HepG2 (cell line): ENCODE measurements at regions not wholly inside any gene's neighbourhood (a gene's known extent, or its start where the extent isn't known, plus 50 kb on each side); places are given as distances from the start of the nearest gene placed in this dataset.

Source experiments
- ATAC-seq: fragments of 200-7000 bp; cut with Tn5 transposase; 3 replicates; pipeline ENCODE4 v1.9.1; 2020; ENCODE audit warnings: mild to moderate bottlenecking, moderate library complexity
- BruUV-seq: library from RNA; stranded (reverse); fragments of 400-500 nt; replicated peaks from 2 replicates; lab custom pipeline; 2021; lab: Mats Ljungman, UMichigan
- CTCF ChIA-PET: fragments of 300-600 bp; formaldehyde crosslinking; extraction: SDS; loops from one replicate; lab custom pipeline; 2021; ENCODE audit warnings: low total read pairs, inconsistent platforms, low intra/inter-chr PET ratio; lab: Yijun Ruan, JAX
- POLR2A ChIA-PET: fragments of 350-600 bp; sonication (Branson Sonifier 250); formaldehyde crosslinking; loops from one replicate; lab custom pipeline; 2020; ENCODE audit warnings: antibody characterized with exemption, inconsistent platforms; lab: Yijun Ruan, JAX
- DNase-seq: peaks from one replicate; pipeline ENCODE4 v3.0.0-alpha.2; 2015; ENCODE audit warnings: low spot score
- FAIRE-seq: peaks from 3 replicates; lab custom pipeline; 2011; peaks lifted over from hg19 to GRCh38; lab: Jason Lieb, UNC
- H2AFZ ChIP-seq: one replicate; pipeline ENCODE4 v1.6.1; 2011; ENCODE audit warnings: low read length, inconsistent platforms
- H3K27ac ChIP-seq: fragments of 300-600 bp; 3 replicates; pipeline ENCODE4 v1.8.0; 2011; ENCODE audit warnings: mixed run types, mild to moderate bottlenecking, mixed read lengths, low read length, inconsistent platforms; ENCODE audit not compliant: insufficient read depth; ENCODE audit errors: extremely low read length
- H3K27me3 ChIP-seq, 2 experiments: fragments of 200-600 bp in 1 of 2; 2 replicates in 1 of 2; 3 replicates in 1 of 2; pipeline versions ENCODE4 v1.6.0 to v1.8.0; 2011; ENCODE audit warnings: low read length in 2 of 2, mild to moderate bottlenecking in 2 of 2, moderate library complexity in 2 of 2, inconsistent platforms in 1 of 2; ENCODE audit not compliant: insufficient read depth in 2 of 2, control insufficient read depth in 1 of 2
- H3K36me3 ChIP-seq, 2 experiments: fragments of 200-600 bp in 1 of 2; replicated peaks in 1 of 2; 2 replicates in 1 of 2; 3 replicates in 1 of 2; pipeline versions ENCODE4 v1.5.1 to v1.8.0; 2011; ENCODE audit warnings: low read length in 2 of 2, inconsistent platforms in 1 of 2; ENCODE audit not compliant: insufficient read depth in 2 of 2, control insufficient read depth in 1 of 2
- H3K4me1 ChIP-seq: 2 replicates; pipeline ENCODE4 v1.5.1; 2012; ENCODE audit warnings: low read length, inconsistent platforms; ENCODE audit not compliant: insufficient read depth
- H3K4me2 ChIP-seq: 2 replicates; pipeline ENCODE4 v1.6.0; 2011; ENCODE audit warnings: low read depth, low read length, inconsistent platforms
- H3K4me3 ChIP-seq, 3 experiments: fragments of 200-600 bp in 1 of 3; sonication (generic), shearing (Covaris generic) in 1 of 3; replicated peaks in 1 of 3; 2 replicates each; pipeline ENCODE4 v1.5.1; 2011 to 2016; ENCODE audit warnings: low read length in 3 of 3, inconsistent platforms in 2 of 3, low read depth in 2 of 3, mild to moderate bottlenecking in 2 of 3, control low read depth in 1 of 3, mixed read lengths in 1 of 3; ENCODE audit not compliant: insufficient read depth in 1 of 3
- H3K79me2 ChIP-seq: one replicate; pipeline ENCODE4 v1.6.1; 2011; ENCODE audit warnings: low read length, inconsistent platforms; ENCODE audit not compliant: insufficient read depth
- H3K9ac ChIP-seq: 2 replicates; pipeline ENCODE4 v1.6.0; 2011; ENCODE audit warnings: mild to moderate bottlenecking, low read depth, low read length, inconsistent platforms; ENCODE audit not compliant: insufficient read depth
- H3K9me3 ChIP-seq: 2 replicates; pipeline ENCODE4 v1.5.1; 2012; ENCODE audit warnings: mild to moderate bottlenecking, low read length
- H4K20me1 ChIP-seq: 2 replicates; pipeline ENCODE4 v1.6.0; 2011; ENCODE audit warnings: inconsistent platforms, mild to moderate bottlenecking, low read length, moderate library complexity; ENCODE audit not compliant: insufficient read depth
- CEBPG ChIP-seq: IDR thresholded peaks from 2 replicates; pipeline ENCODE4 v1.6.1; 2016
- HNF4G ChIP-seq, 2 experiments: sonication (generic) in 1 of 2; formaldehyde crosslinking in 1 of 2; IDR thresholded peaks; 2 replicates each; pipeline versions ENCODE4 v1.4.0 to v1.6.1; 2011 to 2020; ENCODE audit warnings: borderline replicate concordance in 2 of 2, low read depth in 2 of 2, mild to moderate bottlenecking in 2 of 2, low read length in 1 of 2, missing genetic modification reagents in 1 of 2, moderate library complexity in 1 of 2
- MIER3 ChIP-seq: IDR thresholded peaks from 2 replicates; pipeline ENCODE4 v1.6.1; 2016; ENCODE audit warnings: missing compliant biosample characterization, borderline replicate concordance
- SPEN ChIP-seq: sonication (generic); formaldehyde crosslinking; IDR thresholded peaks from 2 replicates; pipeline ENCODE4 v1.5.1; 2020; ENCODE audit warnings: low read depth, mild to moderate bottlenecking, missing genetic modification reagents
- STAT5B ChIP-seq: sonication (generic); formaldehyde crosslinking; IDR thresholded peaks from 2 replicates; pipeline ENCODE4 v1.4.0; 2020; ENCODE audit warnings: missing genetic modification reagents
- TARDBP ChIP-seq: sonication (generic); formaldehyde crosslinking; IDR thresholded peaks from 2 replicates; pipeline ENCODE4 v1.8.0; 2022; ENCODE audit warnings: mild to moderate bottlenecking, missing genetic modification reagents
- ZNF329 ChIP-seq: sonication (generic); formaldehyde crosslinking; IDR thresholded peaks from 2 replicates; pipeline ENCODE4 v1.9.0; 2021; ENCODE audit warnings: low read depth, mild to moderate bottlenecking, missing genetic modification reagents
- ZNF557 ChIP-seq: sonication (generic); formaldehyde crosslinking; IDR thresholded peaks from 2 replicates; pipeline ENCODE4 v1.4.0; 2020; ENCODE audit warnings: missing genetic modification reagents
- ZNF891 ChIP-seq: sonication (generic); formaldehyde crosslinking; IDR thresholded peaks from 2 replicates; pipeline ENCODE4 v1.5.0; 2020; ENCODE audit warnings: mild to moderate bottlenecking, missing genetic modification reagents
- WGBS: methylation state at CpG from one replicate; pipeline ENCODE4 v1.1.6; 2017; ENCODE audit warnings: low lambda C conversion rate; 5-methylcytosine and 5-hydroxymethylcytosine counted together
- in situ Hi-C: cut with HindIII; loops from 2 replicates; pipeline ENCODE4 v1.10.0; 2017; ENCODE audit warnings: low pct_unique_long_range_greater_than_20kb; ENCODE audit not compliant: extremely low pct_ligation_motif_present
- intact Hi-C: fragments of 100-400 bp; cut with micrococcal nuclease; formaldehyde crosslinking; loops from one replicate; pipeline ENCODE4 v1.10.0; 2022; ENCODE audit not compliant: unreplicated experiment
- TF ChIP-seq, protein P1 (sequence below): sonication (generic); formaldehyde crosslinking; IDR thresholded peaks from 2 replicates; pipeline ENCODE4 v1.8.1; 2023; ENCODE audit warnings: mild to moderate bottlenecking, missing genetic modification reagents
- TF ChIP-seq, protein P2 (sequence below): fragments of 450-650 bp; IDR thresholded peaks from 2 replicates; pipeline ENCODE4 v1.6.1; 2017; ENCODE audit warnings: mild to moderate bottlenecking
- TF ChIP-seq, protein P3 (sequence below): sonication (generic); formaldehyde crosslinking; IDR thresholded peaks from 2 replicates; pipeline ENCODE4 v1.4.0; 2020; ENCODE audit warnings: missing genetic modification reagents, borderline replicate concordance

DNA sequence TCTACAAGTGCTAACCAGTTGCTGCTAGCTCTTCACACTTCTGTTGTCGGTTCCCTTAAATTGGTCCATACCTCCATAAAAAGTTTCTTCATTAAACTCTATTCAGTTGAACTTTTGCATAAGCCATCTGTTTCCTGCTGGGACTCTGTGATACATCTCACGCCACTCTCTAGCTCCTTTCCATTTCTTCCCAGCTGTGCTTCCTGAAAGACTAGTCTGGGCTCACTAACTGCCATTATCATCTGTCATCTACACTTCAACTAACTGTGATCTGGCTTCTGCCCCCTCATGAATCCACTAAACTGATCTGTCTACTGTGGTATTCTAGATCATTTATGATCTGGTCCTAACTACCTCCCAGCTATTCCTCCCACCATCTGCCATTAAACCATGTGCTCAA is 78.3 kb downstream of the ELAPOR2 start:
- no peak overlapping the region for H3K4me2 ChIP-seq
- 46% methylated on average over 2 of the region's 2 CpGs for WGBS
- CTCF ChIA-PET = no interaction called here
- BruUV-seq = no TSS peak
- H3K9me3 ChIP-seq = no peaks in the 10 kb centered on the region
- H3K27me3 ChIP-seq = no peaks in the 10 kb centered on the region
- in situ Hi-C loops = no loop called here
- H4K20me1 ChIP-seq = no peaks in the 10 kb centered on the region
- H3K9ac ChIP-seq = no peak overlapping the region
- no peak for FAIRE-seq
- TF ChIP-seq SPEN (CRISPR knock-in tag) (no peak), TARDBP (CRISPR knock-in tag) (no peak), HNF4G (IDR thresholded peaks at IDR 0.05; ENCODE audit: borderline replicate concordance, low read depth, low read length) (no peak), HNF4G (CRISPR knock-in tag; IDR thresholded peaks at IDR 0.05; ENCODE audit: borderline replicate concordance, low read depth) (no peak), ZNF329 (CRISPR knock-in tag) (no peak), MIER3 (CRISPR knock-in tag) (no peak), ZNF557 (CRISPR knock-in tag) (no peak), ZNF891 (CRISPR knock-in tag) (no peak), STAT5B (CRISPR knock-in tag) (no peak), CEBPG (CRISPR knock-in tag) (no peak)
- TF ChIP-seq, protein P1, sequence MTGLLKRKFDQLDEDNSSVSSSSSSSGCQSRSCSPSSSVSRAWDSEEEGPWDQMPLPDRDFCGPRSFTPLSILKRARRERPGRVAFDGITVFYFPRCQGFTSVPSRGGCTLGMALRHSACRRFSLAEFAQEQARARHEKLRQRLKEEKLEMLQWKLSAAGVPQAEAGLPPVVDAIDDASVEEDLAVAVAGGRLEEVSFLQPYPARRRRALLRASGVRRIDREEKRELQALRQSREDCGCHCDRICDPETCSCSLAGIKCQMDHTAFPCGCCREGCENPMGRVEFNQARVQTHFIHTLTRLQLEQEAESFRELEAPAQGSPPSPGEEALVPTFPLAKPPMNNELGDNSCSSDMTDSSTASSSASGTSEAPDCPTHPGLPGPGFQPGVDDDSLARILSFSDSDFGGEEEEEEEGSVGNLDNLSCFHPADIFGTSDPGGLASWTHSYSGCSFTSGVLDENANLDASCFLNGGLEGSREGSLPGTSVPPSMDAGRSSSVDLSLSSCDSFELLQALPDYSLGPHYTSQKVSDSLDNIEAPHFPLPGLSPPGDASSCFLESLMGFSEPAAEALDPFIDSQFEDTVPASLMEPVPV (CRISPR knock-in tag) = no peak
- TF ChIP-seq, protein P2, sequence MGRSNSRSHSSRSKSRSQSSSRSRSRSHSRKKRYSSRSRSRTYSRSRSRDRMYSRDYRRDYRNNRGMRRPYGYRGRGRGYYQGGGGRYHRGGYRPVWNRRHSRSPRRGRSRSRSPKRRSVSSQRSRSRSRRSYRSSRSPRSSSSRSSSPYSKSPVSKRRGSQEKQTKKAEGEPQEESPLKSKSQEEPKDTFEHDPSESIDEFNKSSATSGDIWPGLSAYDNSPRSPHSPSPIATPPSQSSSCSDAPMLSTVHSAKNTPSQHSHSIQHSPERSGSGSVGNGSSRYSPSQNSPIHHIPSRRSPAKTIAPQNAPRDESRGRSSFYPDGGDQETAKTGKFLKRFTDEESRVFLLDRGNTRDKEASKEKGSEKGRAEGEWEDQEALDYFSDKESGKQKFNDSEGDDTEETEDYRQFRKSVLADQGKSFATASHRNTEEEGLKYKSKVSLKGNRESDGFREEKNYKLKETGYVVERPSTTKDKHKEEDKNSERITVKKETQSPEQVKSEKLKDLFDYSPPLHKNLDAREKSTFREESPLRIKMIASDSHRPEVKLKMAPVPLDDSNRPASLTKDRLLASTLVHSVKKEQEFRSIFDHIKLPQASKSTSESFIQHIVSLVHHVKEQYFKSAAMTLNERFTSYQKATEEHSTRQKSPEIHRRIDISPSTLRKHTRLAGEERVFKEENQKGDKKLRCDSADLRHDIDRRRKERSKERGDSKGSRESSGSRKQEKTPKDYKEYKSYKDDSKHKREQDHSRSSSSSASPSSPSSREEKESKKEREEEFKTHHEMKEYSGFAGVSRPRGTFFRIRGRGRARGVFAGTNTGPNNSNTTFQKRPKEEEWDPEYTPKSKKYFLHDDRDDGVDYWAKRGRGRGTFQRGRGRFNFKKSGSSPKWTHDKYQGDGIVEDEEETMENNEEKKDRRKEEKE = no peak
- TF ChIP-seq, protein P3, sequence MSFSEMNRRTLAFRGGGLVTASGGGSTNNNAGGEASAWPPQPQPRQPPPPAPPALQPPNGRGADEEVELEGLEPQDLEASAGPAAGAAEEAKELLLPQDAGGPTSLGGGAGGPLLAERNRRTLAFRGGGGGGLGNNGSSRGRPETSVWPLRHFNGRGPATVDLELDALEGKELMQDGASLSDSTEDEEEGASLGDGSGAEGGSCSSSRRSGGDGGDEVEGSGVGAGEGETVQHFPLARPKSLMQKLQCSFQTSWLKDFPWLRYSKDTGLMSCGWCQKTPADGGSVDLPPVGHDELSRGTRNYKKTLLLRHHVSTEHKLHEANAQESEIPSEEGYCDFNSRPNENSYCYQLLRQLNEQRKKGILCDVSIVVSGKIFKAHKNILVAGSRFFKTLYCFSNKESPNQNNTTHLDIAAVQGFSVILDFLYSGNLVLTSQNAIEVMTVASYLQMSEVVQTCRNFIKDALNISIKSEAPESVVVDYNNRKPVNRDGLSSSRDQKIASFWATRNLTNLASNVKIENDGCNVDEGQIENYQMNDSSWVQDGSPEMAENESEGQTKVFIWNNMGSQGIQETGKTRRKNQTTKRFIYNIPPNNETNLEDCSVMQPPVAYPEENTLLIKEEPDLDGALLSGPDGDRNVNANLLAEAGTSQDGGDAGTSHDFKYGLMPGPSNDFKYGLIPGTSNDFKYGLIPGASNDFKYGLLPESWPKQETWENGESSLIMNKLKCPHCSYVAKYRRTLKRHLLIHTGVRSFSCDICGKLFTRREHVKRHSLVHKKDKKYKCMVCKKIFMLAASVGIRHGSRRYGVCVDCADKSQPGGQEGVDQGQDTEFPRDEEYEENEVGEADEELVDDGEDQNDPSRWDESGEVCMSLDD (CRISPR knock-in tag) = no peak
- TF ChIP-seq, all 625 proteins: peak for 0
- Histone ChIP-seq H3K79me2 (no peaks in the 10 kb centered on the region), H3K4me3 (no peak overlapping the region), H3K4me1 (peaks cover 20% of the 10 kb centered on the region), H2AFZ (no peak overlapping the region), H3K27ac (no peak overlapping the region), H3K36me3 (no peaks in the 10 kb centered on the region)
- intact Hi-C loops = no loop called here
- ATAC-seq (no peak), DNase-seq (no peak)
- POLR2A ChIA-PET = no interaction called here
